NCI-H2029 treated with DMSO at 0.1 percent for 48 hours (cell line): ENCODE measurements at regions not wholly inside any gene's neighbourhood (a gene's known extent, or its start where the extent isn't known, plus 50 kb on each side); places are given as distances from the start of the nearest gene placed in this dataset.
A peak's percentile ranks its signal among the peaks of the same experiment; 100 is the strongest.

Experiments
- DNase-seq: peaks from one replicate; lab custom pipeline; 2025; lab: John Stamatoyannopoulos, UW

- no peak for DNase-seq
Measured at GRCh38 chr4:96784336-96784735, 944.4 kb downstream of the PDHA2 start.

GRCh38 chr4:96786306-96786705, 946.4 kb downstream of the PDHA2 start:
- DNase-seq: peak; percentile 6

GRCh38 chr4:96787766-96788165, 947.9 kb downstream of the PDHA2 start:
- no peak for DNase-seq

- no peak for DNase-seq
Measured at GRCh38 chr4:96809563-96809962, 969.7 kb downstream of the PDHA2 start.

GRCh38 chr4:96827086-96827485, 987.2 kb downstream of the PDHA2 start:
- no peak for DNase-seq

GRCh38 chr4:96833831-96834230, 993.9 kb downstream of the PDHA2 start:
- no peak for DNase-seq

- no peak for DNase-seq
Measured at GRCh38 chr4:96835991-96836390, 996.1 kb downstream of the PDHA2 start.

- no peak for DNase-seq
Measured at GRCh38 chr4:96839441-96839840, 999.5 kb downstream of the PDHA2 start.

GRCh38 chr4:96841801-96842200, 1001.9 kb downstream of the PDHA2 start:
- DNase-seq: no peak

GRCh38 chr4:96844858-96845490, 1005.1 kb downstream of the PDHA2 start:
- DNase-seq: no peak

- no peak for DNase-seq
Measured at GRCh38 chr4:96845819-96846218, 1005.9 kb downstream of the PDHA2 start.

GRCh38 chr4:96874657-96875056, 1034.8 kb downstream of the PDHA2 start:
- no peak for DNase-seq

GRCh38 chr4:96879527-96879926, 1039.6 kb downstream of the PDHA2 start:
- DNase-seq: no peak

- no peak for DNase-seq
Measured at GRCh38 chr4:96887857-96888256, 1048.0 kb downstream of the PDHA2 start.

- DNase-seq: no peak
Measured at GRCh38 chr4:96894621-96895020, 1054.7 kb downstream of the PDHA2 start.

GRCh38 chr4:96895826-96896225, 1055.9 kb downstream of the PDHA2 start:
- no peak for DNase-seq

- DNase-seq: no peak
Measured at GRCh38 chr4:96912716-96913115, 1072.8 kb downstream of the PDHA2 start.

- DNase-seq: no peak
Measured at GRCh38 chr4:96913441-96914080, 1073.7 kb downstream of the PDHA2 start.

GRCh38 chr4:96916711-96917110, 1076.8 kb downstream of the PDHA2 start:
- no peak for DNase-seq

GRCh38 chr4:96936886-96937285, 1097.0 kb downstream of the PDHA2 start:
- no peak for DNase-seq

GRCh38 chr4:96946552-96946951, 1106.7 kb downstream of the PDHA2 start:
- DNase-seq: no peak

- DNase-seq: no peak
Measured at GRCh38 chr4:96952610-96953009, 1112.7 kb downstream of the PDHA2 start.

GRCh38 chr4:96955226-96955625, 1115.3 kb downstream of the PDHA2 start:
- no peak for DNase-seq

- no peak for DNase-seq
Measured at GRCh38 chr4:96955691-96956090, 1115.8 kb downstream of the PDHA2 start.
